ENCODE measurements at regions not wholly inside any gene's neighbourhood (a gene's known extent, or its start where the extent isn't known, plus 50 kb on each side); places are given as distances from the start of the nearest gene placed in this dataset.
A peak's percentile ranks its signal among the peaks of the same experiment; 100 is the strongest.

DNA sequence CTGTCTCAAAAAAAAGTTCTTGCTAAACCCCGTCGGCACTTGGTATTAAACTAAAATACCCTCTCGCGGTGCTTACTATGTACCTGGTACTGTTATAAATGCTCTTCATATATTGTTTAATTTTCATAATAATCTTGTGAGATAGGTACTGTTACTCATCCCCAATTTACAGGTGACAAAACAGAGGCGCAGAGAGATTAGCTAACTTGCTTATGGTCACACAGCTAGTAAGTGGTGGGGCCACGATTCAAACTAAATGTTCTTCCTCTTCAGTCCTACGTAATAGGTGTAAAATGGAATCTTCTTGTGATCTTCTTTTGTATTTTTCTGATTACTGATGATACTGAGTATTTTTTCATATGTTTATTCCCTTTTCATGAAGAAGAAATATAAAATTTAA lies 51.3 kb downstream of the TET3 start:
- no peak overlapping the region for H3K27ac ChIP-seq (ENCODE audit: low read length)

GRCh38 chr2:74036450-74037195 lies 51.9 kb downstream of the TET3 start:
- no peak for DNase-seq
- peak overlapping the region; percentile 55 for H3K27ac ChIP-seq (ENCODE audit: low read length)
- H3K4me3 ChIP-seq (ENCODE audit: low read length): no peak overlapping the region
- WGBS (ENCODE audit: insufficient coverage): no CpG with 5 or more reads among the region's 4 CpGs
- peaks cover 43% of the 10 kb centered on the region for H3K4me1 ChIP-seq (ENCODE audit: control insufficient read depth, insufficient read depth, low read length)
- H3K36me3 ChIP-seq (ENCODE audit: control insufficient read depth, insufficient read depth, low read length): no peaks in the 10 kb centered on the region
- no peaks in the 10 kb centered on the region for H3K9me3 ChIP-seq (replicated peaks; ENCODE audit: control insufficient read depth, low read depth, low read length)
- no peaks in the 10 kb centered on the region for H3K27me3 ChIP-seq (ENCODE audit: control insufficient read depth, insufficient read depth, low read length)

More for the DNA sequence above, 51.3 kb downstream of the TET3 start:
- DNase-seq: no peak
- H3K4me3 ChIP-seq (ENCODE audit: low read length): no peak overlapping the region
- H3K36me3 ChIP-seq (ENCODE audit: control insufficient read depth, insufficient read depth, low read length): no peaks in the 10 kb centered on the region
- H3K9me3 ChIP-seq (replicated peaks; ENCODE audit: control insufficient read depth, low read depth, low read length): no peaks in the 10 kb centered on the region
- H3K27me3 ChIP-seq (ENCODE audit: control insufficient read depth, insufficient read depth, low read length): no peaks in the 10 kb centered on the region
- H3K4me1 ChIP-seq (ENCODE audit: control insufficient read depth, insufficient read depth, low read length): peaks cover 41% of the 10 kb centered on the region
- no CpG with 5 or more reads among the region's 7 CpGs for WGBS (ENCODE audit: insufficient coverage)

DNA sequence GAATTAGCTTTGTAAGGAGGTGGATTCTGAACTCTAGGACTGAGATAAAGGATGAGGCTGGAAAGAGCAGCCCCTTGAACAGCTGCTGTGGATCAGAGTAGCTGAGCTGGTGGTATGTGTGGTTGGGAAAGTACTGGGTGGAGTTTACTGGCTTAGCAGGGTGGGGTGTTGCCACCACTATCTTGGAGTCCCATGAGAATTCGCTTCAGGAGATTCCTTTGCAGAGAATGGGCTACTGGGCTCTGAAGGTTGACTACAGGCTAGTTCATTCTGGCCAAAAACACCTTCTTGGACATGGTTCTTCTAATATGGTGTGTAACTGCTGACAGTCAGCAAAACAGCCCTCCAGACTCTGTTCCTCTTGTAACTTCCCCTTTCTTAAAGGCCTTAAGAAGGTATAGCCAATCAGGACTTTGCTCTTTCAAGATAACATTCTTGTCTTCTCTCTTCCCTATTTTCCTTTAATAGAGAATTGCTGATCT lies 52.7 kb downstream of the TET3 start:
- no peak overlapping the region for H3K4me3 ChIP-seq (ENCODE audit: low read length)
- H3K27ac ChIP-seq (ENCODE audit: low read length): peak overlapping the region; percentile 55
- H3K27me3 ChIP-seq (ENCODE audit: control insufficient read depth, insufficient read depth, low read length): no peaks in the 10 kb centered on the region
- peak; percentile 68 for DNase-seq
- no peaks in the 10 kb centered on the region for H3K9me3 ChIP-seq (replicated peaks; ENCODE audit: control insufficient read depth, low read depth, low read length)
- H3K36me3 ChIP-seq (ENCODE audit: control insufficient read depth, insufficient read depth, low read length): no peaks in the 10 kb centered on the region
- H3K4me1 ChIP-seq (ENCODE audit: control insufficient read depth, insufficient read depth, low read length): peaks cover 40% of the 10 kb centered on the region
- WGBS (ENCODE audit: insufficient coverage): no CpG with 5 or more reads among the region's 1 CpG

GRCh38 chr2:74039611-74040010 lies 54.9 kb downstream of the TET3 start:
- H3K36me3 ChIP-seq (ENCODE audit: control insufficient read depth, insufficient read depth, low read length): no peaks in the 10 kb centered on the region
- no peaks in the 10 kb centered on the region for H3K27me3 ChIP-seq (ENCODE audit: control insufficient read depth, insufficient read depth, low read length)
- no CpG with 5 or more reads among the region's 2 CpGs for WGBS (ENCODE audit: insufficient coverage)
- no peak overlapping the region for H3K27ac ChIP-seq (ENCODE audit: low read length)
- H3K4me3 ChIP-seq (ENCODE audit: low read length): no peak overlapping the region
- peaks cover 40% of the 10 kb centered on the region for H3K4me1 ChIP-seq (ENCODE audit: control insufficient read depth, insufficient read depth, low read length)
- DNase-seq: peak; percentile 27
- H3K9me3 ChIP-seq (replicated peaks; ENCODE audit: control insufficient read depth, low read depth, low read length): no peaks in the 10 kb centered on the region

DNA sequence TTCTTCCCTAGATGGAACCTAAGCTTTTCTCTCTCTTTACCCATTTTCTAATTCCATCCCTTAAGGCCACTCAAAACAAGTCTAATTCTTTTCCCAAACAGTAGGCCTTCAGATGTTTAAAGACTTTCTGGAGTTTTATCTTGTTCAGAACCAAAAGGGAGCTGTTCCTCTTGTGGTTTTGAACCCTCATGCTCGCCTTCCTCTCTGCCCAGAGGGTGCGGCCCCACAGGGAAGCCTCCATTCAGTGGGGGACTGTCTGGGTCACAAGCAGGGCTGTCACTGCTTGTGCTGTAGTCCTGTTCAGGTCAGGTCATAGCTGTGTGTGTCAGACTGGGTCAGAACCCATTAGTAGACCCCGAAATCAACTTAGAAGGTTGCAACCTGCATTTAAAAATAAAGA lies 56.5 kb downstream of the TET3 start:
- no peaks in the 10 kb centered on the region for H3K27me3 ChIP-seq (ENCODE audit: control insufficient read depth, insufficient read depth, low read length)
- H3K4me3 ChIP-seq (ENCODE audit: low read length): no peak overlapping the region
- H3K27ac ChIP-seq (ENCODE audit: low read length): no peak overlapping the region
- peaks cover 48% of the 10 kb centered on the region for H3K4me1 ChIP-seq (ENCODE audit: control insufficient read depth, insufficient read depth, low read length)
- WGBS (ENCODE audit: insufficient coverage): 85% methylated on average over 2 of the region's 3 CpGs
- no peak for DNase-seq
- peaks cover 1% of the 10 kb centered on the region for H3K36me3 ChIP-seq (ENCODE audit: control insufficient read depth, insufficient read depth, low read length)
- no peaks in the 10 kb centered on the region for H3K9me3 ChIP-seq (replicated peaks; ENCODE audit: control insufficient read depth, low read depth, low read length)

DNA sequence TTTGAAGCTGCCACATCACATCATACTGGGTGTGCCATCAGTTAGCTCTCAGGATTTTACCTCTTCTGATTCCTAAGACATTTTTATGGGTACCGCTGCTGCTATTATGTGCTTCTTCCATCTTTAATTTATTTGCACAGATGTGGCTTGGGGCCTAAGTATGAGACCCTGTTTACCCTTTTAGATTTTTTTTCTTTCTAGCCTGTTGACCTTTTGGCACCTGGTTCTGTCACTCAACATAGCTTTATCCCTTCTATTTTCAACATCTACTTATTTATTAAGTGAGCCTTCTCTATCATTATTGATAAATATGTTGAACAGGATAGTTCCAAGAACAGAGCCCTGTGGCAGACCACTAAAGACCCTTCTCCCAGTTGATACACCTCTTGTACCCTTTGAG lies 57.0 kb downstream of the TET3 start:
- no peak for DNase-seq
- Histone ChIP-seq H3K27me3 (ENCODE audit: control insufficient read depth, insufficient read depth, low read length) (no peaks in the 10 kb centered on the region), H3K27ac (ENCODE audit: low read length) (no peak overlapping the region), H3K9me3 (replicated peaks; ENCODE audit: control insufficient read depth, low read depth, low read length) (no peaks in the 10 kb centered on the region), H3K4me3 (ENCODE audit: low read length) (no peak overlapping the region), H3K4me1 (ENCODE audit: control insufficient read depth, insufficient read depth, low read length) (peaks cover 48% of the 10 kb centered on the region), H3K36me3 (ENCODE audit: control insufficient read depth, insufficient read depth, low read length) (peaks cover 6% of the 10 kb centered on the region)
- WGBS (ENCODE audit: insufficient coverage): no CpG with 5 or more reads among the region's 1 CpG

DNA sequence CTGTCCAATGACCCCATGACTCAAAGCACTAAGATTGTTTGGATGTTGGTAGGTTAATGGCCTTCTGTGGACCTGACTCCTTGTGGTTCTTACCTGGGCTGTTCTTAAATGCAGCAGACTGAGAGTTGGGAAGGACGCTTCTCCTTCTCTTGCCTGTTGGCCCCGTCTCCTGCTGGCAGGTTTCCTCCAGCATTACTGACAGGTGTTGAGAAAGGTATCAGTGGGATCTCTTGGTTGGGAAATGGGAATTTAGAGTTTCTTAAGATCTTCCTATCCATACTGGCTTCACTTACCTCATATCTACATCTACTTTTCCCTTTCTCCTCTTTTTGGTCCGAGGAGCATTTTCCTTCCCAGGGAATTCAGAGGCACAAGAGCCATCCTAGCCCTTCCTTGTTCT lies 57.9 kb downstream of the TET3 start:
- Histone ChIP-seq H3K27me3 (ENCODE audit: control insufficient read depth, insufficient read depth, low read length) (no peaks in the 10 kb centered on the region), H3K9me3 (replicated peaks; ENCODE audit: control insufficient read depth, low read depth, low read length) (no peaks in the 10 kb centered on the region), H3K4me3 (ENCODE audit: low read length) (no peak overlapping the region), H3K4me1 (ENCODE audit: control insufficient read depth, insufficient read depth, low read length) (peaks cover 39% of the 10 kb centered on the region), H3K27ac (ENCODE audit: low read length) (no peak overlapping the region), H3K36me3 (ENCODE audit: control insufficient read depth, insufficient read depth, low read length) (peaks cover 14% of the 10 kb centered on the region)
- 100% methylated on average over 1 of the region's 3 CpGs for WGBS (ENCODE audit: insufficient coverage)
- no peak for DNase-seq

DNA sequence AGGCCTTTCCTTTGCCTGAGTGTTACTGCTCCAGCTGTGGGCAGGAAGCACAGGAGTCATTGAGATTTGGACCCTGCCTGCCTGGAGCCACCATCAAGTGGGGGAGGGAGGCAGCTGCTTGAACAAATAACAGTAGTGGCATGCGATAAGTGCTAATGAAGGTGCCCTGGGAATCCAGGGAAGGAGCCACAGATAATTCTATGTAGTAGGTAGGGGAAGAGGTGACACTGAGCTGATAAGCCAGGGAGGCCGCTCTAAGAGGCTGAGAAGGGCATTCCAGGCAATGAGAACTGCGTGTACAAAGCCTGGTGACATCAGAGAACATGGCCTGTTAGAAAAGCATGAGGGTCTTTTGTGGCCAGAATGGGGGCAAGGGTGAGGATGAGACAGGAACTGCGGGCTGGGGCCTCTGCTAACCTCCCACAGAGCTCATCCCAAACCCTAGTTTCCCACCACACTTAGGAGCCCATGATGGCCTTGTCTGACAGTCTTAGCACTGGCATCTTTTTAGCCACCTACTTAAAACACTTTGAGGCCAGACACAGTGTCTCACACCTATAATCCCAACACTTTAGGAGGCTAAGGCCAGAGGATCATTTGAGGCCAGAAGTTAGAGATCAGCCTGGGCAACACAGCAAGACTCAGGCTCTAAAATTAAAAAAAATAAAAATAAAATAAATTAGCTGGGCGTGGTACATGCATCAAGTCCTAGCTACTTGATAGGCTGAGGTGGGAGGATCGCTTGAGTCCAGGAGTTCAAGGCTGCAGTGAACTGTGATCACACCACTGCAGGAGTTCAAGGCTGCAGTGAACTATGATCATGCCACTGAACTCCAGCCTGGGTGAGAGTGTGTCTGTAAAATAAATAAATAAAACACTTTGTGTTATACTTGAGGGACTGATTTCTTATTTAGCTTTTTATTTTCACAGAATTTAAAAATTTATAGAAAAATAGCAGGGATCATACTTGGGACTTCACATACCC lies 58.9 kb downstream of the TET3 start:
- peaks cover 23% of the 10 kb centered on the region for H3K36me3 ChIP-seq (ENCODE audit: control insufficient read depth, insufficient read depth, low read length)
- no peaks in the 10 kb centered on the region for H3K9me3 ChIP-seq (replicated peaks; ENCODE audit: control insufficient read depth, low read depth, low read length)
- no peak overlapping the region for H3K4me3 ChIP-seq (ENCODE audit: low read length)
- H3K4me1 ChIP-seq (ENCODE audit: control insufficient read depth, insufficient read depth, low read length): peaks cover 29% of the 10 kb centered on the region
- H3K27me3 ChIP-seq (ENCODE audit: control insufficient read depth, insufficient read depth, low read length): no peaks in the 10 kb centered on the region
- H3K27ac ChIP-seq (ENCODE audit: low read length): no peak overlapping the region
- no peak for DNase-seq
- WGBS (ENCODE audit: insufficient coverage): 85% methylated on average over 4 of the region's 6 CpGs

GRCh38 chr2:74044999-74045398 lies 60.3 kb downstream of the TET3 start:
- peaks cover 25% of the 10 kb centered on the region for H3K4me1 ChIP-seq (ENCODE audit: control insufficient read depth, insufficient read depth, low read length)
- no peaks in the 10 kb centered on the region for H3K27me3 ChIP-seq (ENCODE audit: control insufficient read depth, insufficient read depth, low read length)
- H3K4me3 ChIP-seq (ENCODE audit: low read length): no peak overlapping the region
- no CpG with 5 or more reads among the region's 3 CpGs for WGBS (ENCODE audit: insufficient coverage)
- H3K36me3 ChIP-seq (ENCODE audit: control insufficient read depth, insufficient read depth, low read length): peaks cover 30% of the 10 kb centered on the region
- H3K27ac ChIP-seq (ENCODE audit: low read length): no peak overlapping the region
- DNase-seq: no peak
- no peaks in the 10 kb centered on the region for H3K9me3 ChIP-seq (replicated peaks; ENCODE audit: control insufficient read depth, low read depth, low read length)

DNA sequence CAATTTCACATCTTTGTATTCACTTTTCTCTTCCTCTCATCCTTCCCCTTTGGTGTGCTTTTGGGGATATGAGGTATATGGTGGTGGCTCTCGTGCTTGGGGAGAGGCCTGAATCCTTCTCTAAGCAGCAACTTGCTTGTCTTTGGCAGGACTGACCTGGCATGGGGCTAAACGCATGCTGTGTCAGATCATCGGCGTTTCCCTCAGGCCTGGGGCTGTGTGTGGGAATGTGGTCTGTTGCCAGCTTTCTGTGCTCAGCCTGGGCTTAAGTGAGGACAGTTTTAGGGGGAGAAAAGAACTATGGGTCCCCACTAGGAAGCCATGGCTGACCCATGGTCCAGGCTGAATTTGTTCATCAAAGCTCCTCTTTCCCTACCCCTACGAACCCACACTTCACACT lies 60.7 kb downstream of the TET3 start:
- Histone ChIP-seq H3K4me1 (ENCODE audit: control insufficient read depth, insufficient read depth, low read length) (peaks cover 24% of the 10 kb centered on the region), H3K36me3 (ENCODE audit: control insufficient read depth, insufficient read depth, low read length) (peaks cover 30% of the 10 kb centered on the region), H3K9me3 (replicated peaks; ENCODE audit: control insufficient read depth, low read depth, low read length) (no peaks in the 10 kb centered on the region), H3K27me3 (ENCODE audit: control insufficient read depth, insufficient read depth, low read length) (no peaks in the 10 kb centered on the region), H3K27ac (ENCODE audit: low read length) (no peak overlapping the region), H3K4me3 (ENCODE audit: low read length) (no peak overlapping the region)
- WGBS (ENCODE audit: insufficient coverage): 10% methylated on average over 5 of the region's 5 CpGs
- DNase-seq: peak; percentile 56
